ENCODE measurements at regions not wholly inside any gene's neighbourhood (a gene's known extent, or its start where the extent isn't known, plus 50 kb on each side); places are given as distances from the start of the nearest gene placed in this dataset.

DNA sequence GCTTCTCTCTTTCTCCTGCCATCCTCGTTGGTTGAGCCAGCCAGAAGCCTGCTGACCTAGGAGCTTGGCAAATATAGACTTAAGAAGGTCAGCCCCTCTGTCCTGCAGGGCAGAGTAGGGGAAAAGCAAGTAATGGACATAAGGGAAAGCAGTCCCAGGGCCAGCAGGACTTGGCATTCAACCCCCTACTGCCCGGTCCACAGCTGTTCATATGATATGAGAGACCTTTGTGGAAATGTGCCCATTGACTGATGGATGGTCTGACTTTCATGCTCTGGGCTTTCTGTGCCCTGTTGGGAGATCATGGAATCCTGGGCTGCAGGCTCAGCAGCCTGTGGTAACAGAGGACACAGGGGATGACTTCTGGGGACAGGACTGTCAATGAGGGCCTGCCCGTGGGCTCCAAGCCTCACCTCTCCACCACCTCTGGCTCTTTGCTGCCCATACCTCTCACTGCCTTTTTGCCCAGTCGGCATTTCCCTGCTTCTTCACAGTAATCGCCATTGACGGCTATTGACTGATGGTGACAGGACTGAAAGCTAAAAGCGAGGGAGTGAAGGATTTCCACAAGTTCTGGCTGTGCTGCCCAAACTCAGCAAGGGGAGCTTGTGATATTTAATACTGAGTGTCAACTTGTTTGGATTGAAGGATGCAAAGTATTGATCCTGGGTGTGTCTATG, 60.0 kb upstream of the NMNAT3 start:
- no peak for DNase-seq (ENCODE audit: extremely low read depth, low read depth)

DNA sequence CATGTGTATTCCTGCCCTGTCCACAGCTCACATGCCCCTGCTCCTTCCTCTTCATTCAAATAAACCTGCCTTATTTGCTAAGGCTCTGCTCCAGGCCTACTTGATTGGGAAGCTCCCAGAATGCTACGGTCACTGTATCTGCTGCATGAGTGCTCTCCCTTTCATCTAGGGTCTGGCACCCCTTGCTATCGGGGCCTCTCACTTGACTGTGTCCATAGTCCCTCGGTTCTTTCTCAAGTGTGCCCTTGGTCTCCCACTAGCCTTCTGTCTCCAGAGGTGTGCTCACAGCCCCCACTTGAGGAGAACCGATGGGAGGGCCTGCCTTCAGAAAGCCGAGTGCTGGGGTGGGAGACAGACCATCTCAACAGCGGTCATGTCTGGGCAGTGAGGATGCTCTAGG, 57.4 kb upstream of the NMNAT3 start:
- DNase-seq (ENCODE audit: extremely low read depth, low read depth), result no peak

DNA sequence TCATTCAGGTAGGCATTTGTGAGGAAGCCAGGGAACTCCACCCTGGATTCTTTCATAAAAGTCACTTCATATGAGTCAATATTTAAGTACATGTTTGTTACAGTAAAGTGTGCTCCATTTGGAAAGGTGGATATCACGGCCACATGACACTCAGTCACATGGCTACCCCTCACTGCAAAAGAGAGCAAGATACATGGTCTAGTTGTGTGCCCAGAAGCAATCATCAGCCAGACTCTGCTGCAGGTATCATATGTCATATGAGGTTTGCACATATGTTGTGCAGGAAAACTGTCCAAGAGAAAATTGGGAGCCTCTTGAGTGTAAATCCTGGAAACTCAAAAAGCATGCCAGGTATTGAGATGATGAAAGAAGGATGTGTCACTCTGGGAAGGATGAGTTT, 55.0 kb upstream of the NMNAT3 start:
- DNase-seq (ENCODE audit: extremely low read depth, low read depth), result no peak

DNA sequence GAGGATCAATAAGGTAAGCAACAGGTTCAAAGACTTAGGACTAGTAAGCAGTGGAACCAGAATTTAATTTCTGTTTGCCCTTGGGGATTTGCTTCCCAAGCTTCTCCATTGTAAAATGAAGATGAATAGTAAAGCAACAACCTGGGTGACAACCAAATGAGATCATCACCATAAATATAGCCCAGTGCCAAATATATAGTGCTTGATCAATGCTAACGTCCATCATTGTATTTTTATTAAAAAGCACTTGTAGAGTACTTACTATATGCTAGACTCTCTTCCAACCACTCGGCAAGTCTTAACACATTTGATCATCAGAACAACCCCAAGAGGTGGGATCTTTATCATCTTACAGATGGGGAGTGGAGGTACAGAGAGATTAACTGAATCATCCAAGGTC, 51.5 kb upstream of the NMNAT3 start:
- DNase-seq (ENCODE audit: extremely low read depth, low read depth), result no peak

DNA sequence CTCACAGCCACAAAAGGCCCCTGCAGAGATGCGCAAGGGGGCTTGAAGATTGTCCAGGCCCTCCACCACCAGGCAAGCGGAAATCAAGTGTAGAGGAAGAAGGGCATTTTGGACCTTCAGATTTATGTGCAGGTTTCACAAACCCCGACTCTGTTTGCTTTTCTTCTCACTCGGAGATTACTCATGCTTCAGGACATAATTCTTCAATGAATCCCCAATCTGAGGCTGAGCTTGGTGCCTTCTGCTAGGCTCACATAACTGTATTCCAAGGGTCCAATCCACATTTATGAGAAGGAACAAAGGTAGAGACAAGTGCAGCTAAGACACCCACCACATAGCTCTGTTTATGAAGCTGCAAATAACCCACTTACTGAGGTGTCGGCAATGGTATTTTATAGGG, 50.6 kb upstream of the NMNAT3 start:
- no peak for DNase-seq (ENCODE audit: extremely low read depth, low read depth)
